RPMI8226 (cell line): ENCODE measurements at regions not wholly inside any gene's neighbourhood (a gene's known extent, or its start where the extent isn't known, plus 50 kb on each side); places are given as distances from the start of the nearest gene placed in this dataset.

Source experiments
- DNase-seq: peaks from one replicate; pipeline ENCODE4 v3.0.0-alpha.2; 2015

DNA sequence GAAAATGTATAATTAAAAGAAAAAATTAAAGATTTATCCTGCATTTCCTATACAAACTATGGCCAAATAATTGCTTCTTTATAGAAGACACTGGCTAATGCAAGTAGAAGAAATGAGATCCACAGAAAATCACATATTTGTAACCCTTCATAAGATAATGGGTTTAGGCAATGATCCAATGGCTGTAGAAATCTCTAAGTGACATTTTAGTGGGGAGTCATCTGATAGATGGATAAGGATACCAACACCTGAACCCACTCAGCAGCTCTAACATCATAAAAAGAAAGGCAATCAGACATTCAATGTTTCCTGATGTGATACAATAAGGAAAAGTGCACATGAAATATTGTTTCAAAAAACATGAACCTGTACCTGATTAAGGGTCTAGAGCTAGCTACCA is 297.5 kb downstream of the CXCL12 start:
- no peak for DNase-seq

DNA sequence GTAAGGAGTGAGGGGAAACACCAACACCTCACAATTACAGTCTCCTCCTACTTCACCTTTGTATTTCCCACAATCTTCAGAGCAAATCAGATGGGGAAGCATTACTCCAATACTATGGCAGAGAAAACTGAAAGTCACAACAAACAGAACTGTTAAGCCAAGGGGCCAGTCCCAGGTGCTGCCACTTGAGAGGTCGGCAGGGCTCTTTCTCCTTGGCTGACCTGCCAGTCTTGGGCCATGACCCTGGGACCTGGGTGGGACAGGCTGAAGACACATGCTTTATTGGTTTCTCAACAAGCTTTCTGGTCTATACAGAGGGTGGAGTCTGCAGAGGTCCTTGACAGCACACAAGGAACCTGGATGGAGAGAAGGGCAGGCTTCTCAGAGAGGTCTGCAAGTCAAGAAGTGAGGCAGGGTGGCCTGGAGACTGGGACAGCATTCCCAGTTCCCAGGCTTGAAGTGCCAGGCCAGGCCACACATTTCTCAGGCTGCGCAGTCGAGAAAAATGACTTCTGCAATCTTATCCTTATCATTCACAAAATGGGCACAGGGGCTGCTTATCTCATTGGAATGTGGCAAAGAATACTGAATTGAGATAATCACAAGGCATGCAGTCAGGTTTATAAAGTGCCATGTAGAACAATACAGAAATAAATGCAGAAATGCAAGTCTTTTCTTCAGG is 301.0 kb downstream of the CXCL12 start:
- no peak for DNase-seq

DNA sequence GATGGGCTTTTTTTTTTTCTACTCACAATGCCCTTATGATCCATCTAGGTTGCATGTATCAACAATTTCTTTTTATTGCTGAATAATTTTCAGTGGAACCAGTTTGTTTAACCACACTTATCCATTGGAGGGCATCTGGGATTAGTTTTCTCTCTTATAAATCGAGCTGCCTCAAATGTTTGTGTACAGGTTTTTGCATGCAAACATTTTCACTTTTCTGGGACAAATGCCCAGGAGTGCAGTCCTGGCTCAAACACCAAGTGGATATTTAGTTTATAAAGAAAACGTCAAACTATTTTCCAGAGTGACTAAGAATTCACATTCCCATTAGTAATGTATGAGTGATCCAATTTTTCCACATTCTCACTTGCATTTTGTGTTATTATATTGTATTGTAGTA is 313.4 kb downstream of the CXCL12 start:
- no peak for DNase-seq

DNA sequence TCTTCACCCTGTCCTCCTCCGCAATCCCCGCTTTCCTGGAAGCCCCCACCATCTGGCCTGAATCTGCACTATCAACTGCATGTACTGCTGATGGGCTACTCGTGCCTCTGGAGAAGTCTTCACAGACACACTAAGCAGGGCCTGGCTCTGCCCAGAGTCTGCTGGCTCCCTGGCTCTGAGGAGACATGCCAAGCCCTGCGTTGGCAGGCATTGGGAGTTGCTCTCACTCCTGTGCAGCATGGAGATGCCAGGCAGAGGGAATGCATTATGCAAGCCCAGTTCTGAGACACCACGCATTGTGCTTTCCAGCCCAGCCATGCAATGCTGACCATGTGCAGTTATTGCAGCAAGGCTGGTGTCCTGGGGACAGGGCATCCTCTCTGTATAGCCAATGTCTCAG is 314.6 kb downstream of the CXCL12 start:
- no peak for DNase-seq

DNA sequence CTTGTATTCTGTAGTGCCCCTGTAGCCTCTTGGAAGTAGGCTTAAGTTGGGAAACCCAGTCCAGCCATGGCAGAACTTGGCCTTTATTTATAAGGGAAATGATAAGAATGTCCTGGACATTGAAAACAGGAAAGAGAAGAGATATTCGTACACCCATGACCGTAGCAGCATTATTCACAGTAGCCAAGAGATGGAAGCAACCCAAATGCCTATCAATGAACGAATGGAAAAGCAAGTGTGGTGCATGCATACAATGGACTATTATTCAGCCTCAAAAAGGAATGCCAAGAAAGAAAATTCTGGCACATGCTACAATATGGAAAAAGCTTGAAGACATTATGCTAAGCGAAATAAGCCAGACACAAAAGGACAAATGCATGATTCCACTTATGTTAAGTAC is 315.3 kb downstream of the CXCL12 start:
- no peak for DNase-seq

DNA sequence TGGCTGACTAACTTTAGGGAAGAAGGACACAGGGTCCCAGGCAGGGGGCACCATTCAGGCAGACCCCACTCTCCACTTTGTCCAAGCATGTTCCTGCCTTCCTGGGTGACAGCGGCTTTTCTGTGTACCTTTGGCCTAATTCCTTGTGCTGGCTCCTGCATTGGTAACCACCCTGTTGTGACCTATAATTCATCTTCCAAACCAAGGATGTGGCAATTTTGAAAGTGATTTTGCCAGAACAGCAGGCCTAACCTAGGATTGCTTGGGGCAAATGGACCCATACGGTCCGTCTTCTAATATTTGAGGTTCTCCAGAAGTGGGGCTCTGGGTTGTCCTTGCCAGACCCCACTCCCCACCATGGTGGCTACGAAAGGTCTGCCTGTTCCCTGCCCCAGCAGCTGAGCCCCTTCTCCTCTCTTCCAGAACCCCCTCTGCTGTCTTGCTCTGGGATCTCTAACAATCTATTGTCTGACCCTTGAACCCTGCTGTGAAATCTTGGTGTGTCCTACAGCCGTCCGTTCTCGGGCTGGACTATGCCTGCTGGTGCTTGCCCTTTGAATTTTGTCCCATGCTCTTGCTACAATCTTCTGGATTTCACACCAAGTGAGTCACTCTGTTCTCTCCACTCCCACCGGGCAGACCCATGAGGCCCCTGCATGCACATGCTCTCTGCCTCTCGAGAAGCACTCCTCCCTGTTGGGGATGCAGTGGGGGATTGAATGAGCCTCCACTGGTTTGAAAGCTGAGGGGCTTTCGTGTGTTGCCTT is 316.0 kb downstream of the CXCL12 start:
- no peak for DNase-seq

DNA sequence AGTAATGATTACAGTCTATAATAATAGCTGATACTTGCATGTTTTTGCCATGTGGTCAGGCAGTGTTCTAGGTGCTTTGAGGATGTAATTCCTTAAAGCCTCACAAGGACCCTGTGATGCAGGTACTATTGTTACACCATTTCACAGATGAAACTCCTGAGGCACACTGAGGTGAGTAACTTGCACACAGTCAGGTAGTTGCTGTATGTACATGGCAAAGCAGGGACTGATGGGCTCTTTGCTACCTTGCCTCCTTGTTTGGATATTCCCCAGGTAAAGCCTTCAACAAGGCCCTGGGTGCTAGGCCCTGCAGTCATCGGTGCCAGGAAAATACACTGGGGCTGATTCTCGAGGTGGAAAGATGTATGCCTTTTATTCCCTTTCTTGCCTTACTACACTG is 317.5 kb downstream of the CXCL12 start:
- no peak for DNase-seq

DNA sequence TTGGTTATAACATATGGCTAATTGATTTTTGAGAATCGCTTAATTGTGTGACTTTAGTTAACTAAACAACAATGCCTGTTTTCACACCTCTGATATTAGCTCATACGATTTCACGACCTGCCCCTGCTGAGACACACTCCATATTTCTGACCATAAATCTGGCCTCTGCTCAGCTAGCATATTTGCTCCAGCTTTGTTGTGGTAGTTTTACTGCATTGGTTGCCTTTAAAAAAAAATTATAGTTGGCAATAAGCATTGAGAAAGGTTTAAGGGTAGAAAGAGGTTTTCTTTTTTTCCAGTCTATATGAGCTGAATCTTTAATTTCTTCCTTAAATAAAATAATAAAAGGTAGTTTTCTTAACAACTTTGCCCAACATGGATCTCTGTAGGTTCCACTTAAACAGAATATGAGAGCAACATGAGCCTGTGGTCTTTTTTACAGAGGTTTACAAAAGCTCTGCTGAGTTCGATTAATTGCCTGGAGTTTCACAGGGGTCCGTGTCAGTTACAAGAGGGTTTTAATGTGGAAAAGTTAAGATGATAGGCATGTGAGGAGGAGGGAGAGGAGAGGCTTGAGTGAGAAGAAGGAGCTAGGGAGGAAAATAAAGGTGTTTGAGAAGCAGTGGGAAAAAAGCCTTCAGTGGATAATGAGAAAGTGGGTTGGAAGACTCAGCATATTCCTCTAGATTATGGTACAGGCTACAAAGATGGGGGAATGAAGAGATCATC is 318.2 kb downstream of the CXCL12 start:
- no peak for DNase-seq

DNA sequence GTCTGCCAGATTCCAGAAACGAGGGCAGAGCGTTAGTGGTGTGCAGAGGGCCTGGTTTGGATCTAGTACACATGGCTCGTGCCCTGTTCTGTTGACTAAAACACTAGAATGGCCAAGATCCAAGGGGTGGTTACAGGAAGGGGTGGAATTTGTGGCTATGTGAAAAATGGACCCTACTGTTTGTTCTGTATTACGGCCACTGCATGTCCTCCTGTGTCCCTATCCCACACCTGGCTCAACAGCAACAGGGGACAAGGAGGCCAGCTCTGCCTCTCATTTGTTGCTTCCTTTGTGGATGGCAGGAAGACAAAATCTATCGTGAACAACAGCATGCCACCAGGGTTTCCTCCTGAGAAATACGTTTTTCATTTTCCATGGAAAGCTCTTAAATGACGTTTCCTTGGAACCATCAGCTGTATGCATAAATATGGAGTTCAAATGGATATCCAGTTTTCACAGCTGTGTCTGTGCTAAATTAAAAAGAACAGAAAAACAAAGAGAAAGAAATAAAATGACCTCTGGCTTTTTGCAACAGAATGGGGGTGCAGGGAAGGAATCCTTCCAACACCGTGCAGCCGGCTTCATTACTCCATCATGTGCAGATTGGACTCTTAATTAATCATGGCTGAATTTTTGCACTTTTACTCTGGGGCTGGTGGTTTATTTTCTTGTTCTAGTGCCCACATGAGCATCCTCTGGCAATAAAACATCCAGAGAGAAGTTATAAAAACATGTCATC is 318.9 kb downstream of the CXCL12 start:
- DNase-seq = no peak

DNA sequence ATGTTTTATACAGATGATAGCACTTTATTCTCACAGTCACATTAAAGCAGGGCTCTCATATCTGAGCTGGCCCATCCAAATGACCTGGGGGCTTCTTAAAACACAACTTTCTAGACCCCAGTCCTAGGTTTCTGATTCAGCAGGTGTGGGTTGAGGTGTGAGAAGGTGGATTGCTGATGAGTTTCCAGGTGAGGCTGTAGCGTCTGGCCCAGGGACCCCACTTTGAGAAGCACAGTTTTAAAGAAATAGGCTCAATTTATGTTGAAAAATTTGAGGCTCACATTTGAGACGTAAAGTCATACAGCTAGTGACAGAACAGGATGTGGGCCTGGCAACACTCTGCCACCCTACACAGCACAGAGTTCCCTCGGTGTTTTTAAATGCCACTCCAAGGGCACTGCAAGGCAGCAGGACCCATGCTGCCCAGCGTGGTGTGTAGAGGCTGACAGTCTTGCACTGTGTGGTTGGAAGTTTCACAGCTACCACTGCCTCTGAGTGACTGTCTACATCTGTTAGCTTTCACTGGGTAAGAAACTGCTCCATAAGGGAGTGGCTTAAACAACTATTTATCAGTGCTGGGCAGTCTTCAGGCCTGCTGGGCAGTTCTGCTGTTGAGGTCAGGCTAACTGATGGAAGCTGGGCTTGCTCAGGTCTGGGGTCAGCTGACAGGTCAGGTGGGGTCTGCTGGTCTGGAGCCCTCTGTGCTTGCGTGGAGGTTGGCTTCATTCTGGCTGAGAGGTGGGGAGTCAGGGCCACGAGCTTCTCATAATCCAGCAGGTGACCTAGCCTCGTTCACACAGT is 319.7 kb downstream of the CXCL12 start:
- no peak for DNase-seq

DNA sequence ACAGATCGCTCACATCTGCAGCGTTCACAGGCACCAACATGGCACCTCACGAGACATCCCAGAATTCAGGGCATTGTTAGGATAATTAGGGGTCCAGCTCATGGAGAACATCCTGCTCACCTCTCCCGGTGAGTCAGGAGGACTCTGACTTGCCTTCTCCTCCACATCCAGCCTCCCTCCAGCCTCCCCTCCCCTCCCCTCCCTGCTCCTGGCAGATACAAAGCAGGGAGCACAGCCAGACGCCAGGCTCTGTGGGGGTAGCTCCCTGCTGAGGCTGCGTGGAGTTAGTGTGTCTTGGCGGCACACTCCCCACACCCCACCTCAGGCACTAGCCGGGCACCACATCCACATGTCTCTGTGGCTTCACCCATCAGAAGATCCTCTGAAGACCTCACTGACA is 320.6 kb downstream of the CXCL12 start:
- DNase-seq = no peak

DNA sequence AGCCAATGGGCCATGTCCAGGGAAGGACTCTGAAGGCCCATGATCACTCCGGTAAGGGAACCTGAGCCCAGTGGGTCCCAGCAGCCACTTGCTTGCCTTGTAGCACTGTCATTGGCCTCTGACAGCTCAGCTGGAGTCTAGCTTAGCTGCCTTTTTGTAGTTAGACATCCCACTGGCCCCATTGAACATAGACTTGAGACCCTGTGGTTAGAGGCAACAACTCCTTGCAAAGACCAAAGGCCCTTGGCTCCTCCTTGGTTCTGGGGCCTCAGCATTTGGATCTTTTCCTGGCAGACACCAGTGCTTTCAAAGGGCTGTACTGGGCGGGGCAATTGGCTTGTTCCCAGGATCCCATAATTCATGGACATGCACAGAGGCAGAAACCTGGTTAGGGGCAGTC is 321.2 kb downstream of the CXCL12 start:
- DNase-seq = no peak

DNA sequence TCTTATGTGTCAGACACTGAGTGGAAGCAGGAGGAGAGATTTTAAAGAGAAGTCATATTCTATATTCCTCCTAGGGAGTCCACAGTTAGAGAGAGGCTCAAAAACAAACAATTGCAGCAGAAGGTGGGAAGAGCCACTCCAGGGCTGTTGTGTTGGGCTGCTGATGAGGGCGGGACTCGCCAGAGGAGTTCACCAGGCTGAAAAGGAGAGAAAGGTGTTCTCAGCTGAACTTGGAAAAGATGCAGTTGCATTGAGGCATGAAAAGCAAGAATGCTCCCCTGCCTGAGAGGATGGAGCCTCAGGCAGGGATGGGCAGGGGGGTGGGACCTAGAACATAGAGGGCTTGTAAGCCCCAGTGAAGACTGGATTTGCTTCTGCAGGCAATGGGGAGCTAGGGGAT is 324.2 kb downstream of the CXCL12 start:
- no peak for DNase-seq

DNA sequence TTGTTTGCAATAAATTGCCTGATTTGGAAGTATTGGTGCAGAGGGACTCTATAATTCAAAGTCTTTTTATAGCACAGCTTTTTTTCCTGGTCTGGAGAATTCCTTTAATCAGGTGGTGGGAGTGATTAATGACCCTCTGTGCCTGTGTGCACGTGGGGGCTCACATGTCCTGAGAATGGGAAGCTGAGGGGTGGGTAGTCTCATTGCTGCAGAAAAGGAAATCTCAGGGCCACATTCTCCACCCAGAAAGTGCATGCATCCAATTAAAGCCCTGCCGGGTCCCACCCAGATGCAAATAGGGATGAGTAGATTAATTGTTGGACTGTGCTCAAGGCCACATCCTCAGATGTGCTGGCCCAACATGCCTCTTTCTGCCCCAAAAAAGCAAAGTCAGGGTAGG is 324.7 kb downstream of the CXCL12 start:
- DNase-seq = no peak

DNA sequence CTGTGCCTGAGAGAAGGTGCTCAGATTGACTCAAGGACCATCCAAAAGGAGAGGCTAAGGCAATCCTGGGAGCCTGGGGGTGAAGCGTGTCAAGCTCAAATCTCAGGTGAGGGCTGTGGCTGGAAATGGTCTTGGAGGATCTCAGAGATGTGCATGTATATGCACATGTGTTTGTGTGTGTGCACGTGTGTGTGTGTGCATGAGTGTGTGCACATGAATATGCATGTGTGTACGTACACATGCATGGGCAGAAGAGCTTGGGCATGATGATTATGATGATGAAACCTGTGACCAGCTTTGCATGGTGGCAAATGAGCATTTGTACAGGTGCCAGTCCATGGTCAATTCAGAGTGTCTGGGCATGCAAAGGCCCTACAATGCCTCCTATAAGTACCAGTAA is 326.6 kb downstream of the CXCL12 start:
- DNase-seq = no peak

DNA sequence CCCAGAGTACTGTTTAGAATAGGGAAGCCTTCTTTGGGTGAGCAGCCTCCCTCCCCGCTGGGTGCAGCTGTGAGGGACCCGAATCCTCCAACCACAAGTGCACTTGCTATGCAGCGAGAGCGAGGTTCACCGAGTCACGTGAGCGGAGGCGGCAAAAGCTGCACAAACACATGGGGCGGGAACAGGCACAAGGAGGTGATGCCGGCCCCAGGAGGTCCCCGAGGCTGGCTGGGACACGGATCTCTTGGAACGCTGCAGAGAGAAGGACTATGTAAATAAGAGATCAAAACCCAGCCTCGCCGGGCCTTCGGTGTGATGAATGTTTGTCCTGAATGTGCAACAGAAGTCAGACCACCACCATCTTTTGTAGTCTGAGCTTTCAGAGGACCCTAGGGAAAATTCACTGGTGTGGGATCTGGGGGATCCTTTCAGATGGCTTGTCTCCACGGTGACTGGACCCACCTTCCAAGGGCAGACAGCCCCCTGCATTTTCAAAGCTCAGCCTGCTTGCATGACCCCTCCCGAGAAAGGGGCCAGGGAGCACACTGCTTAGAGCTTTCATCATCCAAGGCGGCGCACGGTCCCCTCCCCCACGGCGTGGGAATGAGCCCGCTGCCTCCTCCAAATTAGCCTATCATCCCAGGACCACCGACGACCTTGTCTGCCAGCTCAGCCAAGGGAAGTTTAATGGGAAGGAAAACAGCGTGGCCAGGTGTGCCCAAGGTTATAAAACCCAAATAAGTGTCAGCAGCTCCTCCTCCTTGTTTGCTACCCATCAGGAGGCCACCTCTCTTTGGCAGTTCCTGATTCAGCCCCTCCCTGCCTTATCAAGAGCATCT is 327.7 kb downstream of the CXCL12 start:
- DNase-seq = no peak

DNA sequence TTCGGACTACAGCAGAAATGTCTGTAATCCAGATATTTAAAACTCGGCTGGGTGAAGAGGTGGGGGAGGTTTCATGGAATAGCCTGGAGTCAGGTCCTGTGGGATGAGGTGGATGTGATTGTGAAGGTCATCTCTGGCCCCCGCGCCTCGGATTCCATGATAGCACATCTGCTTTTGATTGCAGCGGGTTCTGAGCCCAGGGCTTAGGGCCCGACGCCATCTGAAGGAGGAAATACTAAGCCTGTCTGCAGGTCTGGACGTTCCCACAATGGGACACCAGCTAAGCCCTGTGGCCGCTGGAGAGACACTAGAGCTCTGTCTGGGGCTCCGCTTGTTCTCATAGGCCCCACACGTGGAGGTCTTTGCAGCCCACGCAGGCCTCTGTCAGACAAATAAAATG is 328.7 kb downstream of the CXCL12 start:
- no peak for DNase-seq

DNA sequence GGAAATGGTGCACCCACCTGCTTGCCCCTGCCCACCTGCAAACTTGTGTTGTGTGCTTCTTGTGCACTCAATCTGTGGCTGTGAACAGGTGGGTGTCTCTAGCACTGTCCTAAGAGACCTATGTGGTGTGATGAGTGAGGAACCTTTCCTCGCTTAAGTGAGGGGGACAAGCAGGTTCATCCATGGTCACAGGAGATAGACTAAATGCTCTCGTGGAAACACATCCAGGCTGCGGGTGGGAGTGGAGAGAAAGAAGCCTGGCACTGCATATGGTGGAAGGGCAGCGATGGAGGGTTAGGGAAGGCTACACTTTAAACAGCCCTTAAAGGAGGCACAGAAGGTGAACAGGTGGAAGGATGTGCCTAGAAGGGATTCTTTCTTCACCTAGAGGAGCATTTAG is 330.9 kb downstream of the CXCL12 start:
- no peak for DNase-seq

DNA sequence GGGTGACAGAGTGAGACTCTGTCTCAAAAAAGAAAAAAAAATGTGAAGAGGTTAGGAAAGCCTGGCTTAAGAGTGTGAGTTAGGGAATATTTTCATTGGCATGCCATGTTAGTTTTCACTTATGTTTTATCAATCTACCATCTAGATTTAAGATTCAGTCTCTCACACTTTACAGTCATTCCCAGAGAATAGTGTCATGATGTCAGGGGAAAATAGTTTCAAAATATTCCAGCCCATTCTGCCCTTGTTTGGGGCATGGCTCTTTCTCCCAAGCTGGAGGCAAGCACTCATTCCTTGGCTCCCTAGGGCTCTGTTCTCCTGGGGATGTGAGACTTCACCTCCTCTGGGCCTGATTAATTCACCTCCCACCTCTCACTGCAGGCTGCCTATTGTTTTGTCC is 331.5 kb downstream of the CXCL12 start:
- no peak for DNase-seq

DNA sequence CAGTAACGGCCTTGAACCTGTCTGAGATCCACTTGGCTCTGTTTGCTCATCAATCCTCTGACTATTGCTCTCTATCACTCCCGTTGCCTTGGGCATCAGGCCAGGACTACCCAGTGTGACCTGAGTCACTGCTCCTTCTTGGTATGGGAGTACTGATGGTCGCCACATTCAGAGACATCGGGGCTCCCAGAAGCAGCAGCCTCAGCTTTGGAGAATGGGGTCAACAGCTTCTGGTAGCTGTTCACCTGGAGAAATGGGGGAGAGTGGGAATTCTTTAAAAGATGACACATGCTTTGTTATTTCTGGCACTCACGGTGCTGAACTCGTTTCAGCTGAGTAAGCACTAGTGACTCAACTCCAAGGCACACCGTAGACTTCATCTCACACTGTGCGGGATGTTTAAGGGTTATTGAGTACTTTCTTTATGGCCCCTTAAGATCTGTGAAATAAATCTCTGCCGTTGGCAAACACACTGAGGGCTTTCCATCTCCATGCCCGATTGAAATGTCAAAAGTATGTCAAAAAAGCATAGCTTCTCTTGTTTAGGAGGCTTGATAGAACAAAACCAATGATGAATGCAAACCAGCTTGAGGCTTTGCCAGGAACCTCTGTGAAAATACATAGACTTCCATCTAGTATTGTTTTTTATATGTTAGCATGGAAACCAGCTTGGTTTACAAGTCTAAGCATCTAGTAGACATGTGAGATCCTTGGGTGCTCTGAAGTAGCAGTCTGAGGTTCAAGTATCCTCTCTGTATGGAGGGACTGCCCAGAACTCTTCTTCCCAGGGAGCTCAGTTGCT is 333.1 kb downstream of the CXCL12 start:
- DNase-seq = no peak

DNA sequence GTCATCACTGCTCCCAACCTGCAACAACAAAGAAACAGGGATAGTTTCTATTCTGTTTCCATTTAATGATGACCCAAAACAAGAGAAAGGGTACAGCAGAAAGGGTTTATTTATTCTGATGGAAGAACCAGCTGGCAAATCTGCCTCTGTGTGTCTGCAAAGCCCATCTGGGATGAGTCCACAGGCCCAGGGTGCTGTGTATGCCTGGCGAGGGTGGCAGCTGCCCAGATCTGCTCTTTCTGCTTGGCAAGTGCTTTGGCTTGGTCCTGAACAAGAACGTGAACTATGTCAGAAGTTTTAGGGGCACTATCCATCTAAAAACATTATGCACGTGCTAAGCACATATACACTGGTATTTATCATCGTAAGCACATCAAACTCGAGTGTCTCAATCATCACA is 333.8 kb downstream of the CXCL12 start:
- no peak for DNase-seq
